ENCODE measurements at regions not wholly inside any gene's neighbourhood (a gene's known extent, or its start where the extent isn't known, plus 50 kb on each side); places are given as distances from the start of the nearest gene placed in this dataset.

GRCh38 chr7:69036301-69036700 lies 562.0 kb upstream of the AUTS2 start:
- H3K27ac ChIP-seq, result no peak overlapping the region
- H3K27me3 ChIP-seq, result no peaks in the 10 kb centered on the region
- ATAC-seq (no peak), DNase-seq (no peak)
- no peak overlapping the region for H3K4me3 ChIP-seq
- H3K4me1 ChIP-seq, result no peaks in the 10 kb centered on the region
- intact Hi-C loops (cut with DNase I; ENCODE audit: low total_unique reads), result no loop called here
- TF ChIP-seq POLR2A (IDR thresholded peaks at IDR 0.05) (no peak), CTCF (IDR thresholded peaks at IDR 0.05 in 4 of 5, conservative IDR thresholded peaks at IDR 0.05 in 1 of 5) (no peak)
- no peaks in the 10 kb centered on the region for H3K9me3 ChIP-seq
- H3K36me3 ChIP-seq, result no peaks in the 10 kb centered on the region
- in situ Hi-C loops (cut with MboI; ENCODE audit: low sequenced_read_pairs in 4 of 4), result no loop called here

GRCh38 chr7:69038915-69039314 lies 559.4 kb upstream of the AUTS2 start:
- no peak for ATAC-seq
- in situ Hi-C loops (cut with MboI; ENCODE audit: low sequenced_read_pairs in 4 of 4), result no loop called here

GRCh38 chr7:69042138-69042537 lies 556.1 kb upstream of the AUTS2 start:
- Histone ChIP-seq H3K27me3 (no peaks in the 10 kb centered on the region), H3K27ac (no peak overlapping the region), H3K9me3 (no peaks in the 10 kb centered on the region), H3K4me3 (no peak overlapping the region), H3K36me3 (no peaks in the 10 kb centered on the region), H3K4me1 (no peaks in the 10 kb centered on the region)
- intact Hi-C loops (cut with DNase I; ENCODE audit: low total_unique reads), result no loop called here
- TF ChIP-seq CTCF (IDR thresholded peaks at IDR 0.05 in 4 of 5, conservative IDR thresholded peaks at IDR 0.05 in 1 of 5) (no peak), POLR2A (IDR thresholded peaks at IDR 0.05) (no peak)
- in situ Hi-C loops (cut with MboI; ENCODE audit: low sequenced_read_pairs in 4 of 4), result no loop called here
- DNase-seq (no peak), ATAC-seq (no peak)

More at GRCh38 chr7:69038915-69039314, 559.4 kb upstream of the AUTS2 start:
- Histone ChIP-seq H3K4me3 (no peak overlapping the region), H3K4me1 (no peaks in the 10 kb centered on the region), H3K9me3 (no peaks in the 10 kb centered on the region), H3K36me3 (no peaks in the 10 kb centered on the region), H3K27me3 (no peaks in the 10 kb centered on the region), H3K27ac (no peak overlapping the region)
- intact Hi-C loops (cut with DNase I; ENCODE audit: low total_unique reads), result no loop called here
- TF ChIP-seq CTCF (IDR thresholded peaks at IDR 0.05 in 4 of 5, conservative IDR thresholded peaks at IDR 0.05 in 1 of 5), result no peak
- no peak for TF ChIP-seq POLR2A (IDR thresholded peaks at IDR 0.05)
- DNase-seq, result no peak

DNA sequence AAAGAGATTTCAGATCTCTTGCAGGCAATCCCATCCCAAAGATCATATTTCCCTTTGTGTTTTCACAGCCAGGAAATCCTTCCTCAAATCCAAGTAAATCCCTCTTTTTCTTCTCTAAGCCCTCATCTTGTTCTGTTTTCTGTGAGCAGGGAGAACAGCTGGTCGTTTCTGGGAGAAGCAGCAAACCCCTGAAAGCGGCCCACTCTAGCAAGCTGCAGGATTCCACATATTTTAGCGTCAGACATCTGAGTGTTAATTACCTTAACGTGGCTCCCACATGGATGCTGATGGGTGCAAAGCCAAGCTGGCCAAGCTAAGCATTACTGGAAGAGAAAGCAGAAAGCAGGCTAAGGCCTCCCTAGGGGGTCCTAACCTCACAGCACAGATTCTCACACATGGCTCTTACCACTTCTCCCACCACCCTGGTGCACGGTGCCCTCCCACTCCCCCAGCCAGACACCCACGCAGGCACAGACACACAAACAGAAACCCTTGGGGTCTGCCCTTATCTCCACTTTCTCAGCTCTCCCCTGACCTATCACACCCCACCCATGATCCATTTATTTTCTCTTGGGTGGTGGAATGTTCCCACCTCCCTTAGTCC lies 551.0 kb upstream of the AUTS2 start:
- intact Hi-C loops (cut with DNase I; ENCODE audit: low total_unique reads) (no loop called here), in situ Hi-C loops (cut with MboI; ENCODE audit: low sequenced_read_pairs in 4 of 4) (no loop called here)
- Histone ChIP-seq H3K27ac (no peak overlapping the region), H3K9me3 (no peaks in the 10 kb centered on the region), H3K27me3 (no peaks in the 10 kb centered on the region), H3K36me3 (no peaks in the 10 kb centered on the region), H3K4me1 (no peaks in the 10 kb centered on the region), H3K4me3 (no peak overlapping the region)
- no peak for TF ChIP-seq CTCF (IDR thresholded peaks at IDR 0.05 in 4 of 5, conservative IDR thresholded peaks at IDR 0.05 in 1 of 5)
- ATAC-seq, result no peak
- no peak for DNase-seq

DNA sequence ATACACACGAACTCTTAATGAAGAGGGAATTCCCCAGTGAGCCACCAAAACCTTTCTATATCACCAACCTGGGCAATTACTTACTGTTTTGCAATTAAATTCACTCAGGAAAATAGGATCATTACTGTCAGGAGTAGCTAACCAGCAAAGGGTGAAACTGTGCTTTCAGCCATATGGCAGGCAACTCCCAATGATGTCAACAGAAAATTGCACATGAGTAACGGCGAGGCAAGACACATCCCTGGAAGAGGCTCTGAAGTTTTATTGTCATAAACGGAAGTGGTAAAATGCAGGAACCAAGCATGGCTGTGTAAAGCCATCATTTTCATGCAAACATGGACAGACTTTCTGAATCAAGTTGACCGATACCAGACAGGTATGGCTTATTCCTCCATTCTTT lies 548.9 kb upstream of the AUTS2 start:
- Histone ChIP-seq H3K27me3 (no peaks in the 10 kb centered on the region), H3K4me1 (no peaks in the 10 kb centered on the region), H3K9me3 (no peaks in the 10 kb centered on the region), H3K36me3 (no peaks in the 10 kb centered on the region), H3K27ac (no peak overlapping the region), H3K4me3 (no peak overlapping the region)
- in situ Hi-C loops (cut with MboI; ENCODE audit: low sequenced_read_pairs in 4 of 4) (no loop called here), intact Hi-C loops (cut with DNase I; ENCODE audit: low total_unique reads) (no loop called here)
- DNase-seq, result no peak
- no peak for ATAC-seq
- TF ChIP-seq POLR2A (IDR thresholded peaks at IDR 0.05), result no peak
- no peak for TF ChIP-seq CTCF (IDR thresholded peaks at IDR 0.05 in 4 of 5, conservative IDR thresholded peaks at IDR 0.05 in 1 of 5)

Measured in gastrocnemius medialis (tissue), 4 donors.